ENCODE measurements at regions not wholly inside any gene's neighbourhood (a gene's known extent, or its start where the extent isn't known, plus 50 kb on each side); places are given as distances from the start of the nearest gene placed in this dataset.
A peak's percentile ranks its signal among the peaks of the same experiment; 100 is the strongest.

DNA sequence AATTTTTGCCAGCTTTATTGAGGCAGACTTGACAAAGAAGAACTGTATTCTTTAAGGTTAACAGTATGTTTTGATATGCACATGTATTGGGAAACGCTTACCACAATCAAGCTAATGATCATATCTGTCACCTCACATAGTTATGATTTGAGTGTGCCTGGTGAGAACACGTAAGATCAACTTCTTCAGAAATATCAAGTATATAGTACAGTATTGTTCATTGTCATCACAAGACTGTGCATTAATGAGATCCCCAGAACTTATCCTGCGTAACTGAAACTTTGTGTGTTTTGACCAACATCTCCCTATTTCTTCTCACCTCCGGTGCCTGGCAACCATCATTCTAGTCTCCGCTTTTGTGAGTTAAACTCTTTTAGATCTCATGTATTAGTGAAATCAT is 756.4 kb upstream of the EEF2KMT start:
- DNase-seq (ENCODE audit: low read depth) = no peak

DNA sequence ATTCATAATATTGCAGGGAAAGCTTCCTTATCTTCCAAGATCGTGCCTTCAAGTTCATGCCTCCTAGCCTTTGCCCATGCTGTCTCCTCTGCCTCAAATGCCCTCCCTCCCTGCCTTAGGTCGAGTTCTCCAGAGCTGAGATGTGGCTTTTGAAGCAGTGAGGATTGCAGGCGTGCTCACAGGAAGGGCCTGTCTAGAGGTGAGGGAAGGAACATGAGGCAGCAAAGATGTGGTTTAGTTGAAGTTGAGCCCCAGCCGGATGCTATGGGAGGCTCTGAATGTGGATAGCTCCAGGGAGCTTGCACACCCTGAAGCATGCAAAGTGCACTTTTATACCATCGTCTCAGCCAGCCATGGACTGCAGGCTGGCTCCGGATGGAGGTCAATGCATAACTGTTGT is 754.6 kb upstream of the EEF2KMT start:
- DNase-seq (ENCODE audit: low read depth) = peak; percentile 43

DNA sequence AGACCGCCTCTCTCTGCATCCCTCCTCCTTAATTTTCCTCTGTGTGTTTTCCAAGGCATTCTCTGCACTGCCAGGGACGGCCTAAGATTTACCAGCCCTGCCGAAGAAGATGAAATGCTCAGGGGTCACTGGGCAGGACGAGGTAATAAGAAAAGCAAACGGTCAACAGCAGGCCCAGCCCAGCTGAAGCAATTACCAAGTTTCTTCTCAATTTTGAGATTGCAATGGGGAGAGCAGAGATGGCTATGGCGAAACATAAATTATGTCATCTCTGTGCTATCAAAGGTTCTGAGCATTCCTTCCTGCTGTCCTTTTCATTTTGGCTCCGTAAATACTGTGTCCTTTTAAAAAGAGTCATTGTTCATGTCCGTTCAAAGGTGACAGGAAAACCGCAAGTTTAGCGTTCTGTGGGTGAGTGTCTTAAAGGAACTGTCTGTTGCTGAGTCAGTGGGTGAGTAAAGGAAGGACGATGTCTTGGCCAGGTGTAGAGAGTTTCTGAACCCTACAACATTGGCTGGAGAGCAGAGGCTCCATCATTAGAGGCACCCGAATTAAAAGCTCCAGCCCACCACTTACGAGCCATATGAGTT is 753.9 kb upstream of the EEF2KMT start:
- DNase-seq (ENCODE audit: low read depth) = peak; percentile 86

DNA sequence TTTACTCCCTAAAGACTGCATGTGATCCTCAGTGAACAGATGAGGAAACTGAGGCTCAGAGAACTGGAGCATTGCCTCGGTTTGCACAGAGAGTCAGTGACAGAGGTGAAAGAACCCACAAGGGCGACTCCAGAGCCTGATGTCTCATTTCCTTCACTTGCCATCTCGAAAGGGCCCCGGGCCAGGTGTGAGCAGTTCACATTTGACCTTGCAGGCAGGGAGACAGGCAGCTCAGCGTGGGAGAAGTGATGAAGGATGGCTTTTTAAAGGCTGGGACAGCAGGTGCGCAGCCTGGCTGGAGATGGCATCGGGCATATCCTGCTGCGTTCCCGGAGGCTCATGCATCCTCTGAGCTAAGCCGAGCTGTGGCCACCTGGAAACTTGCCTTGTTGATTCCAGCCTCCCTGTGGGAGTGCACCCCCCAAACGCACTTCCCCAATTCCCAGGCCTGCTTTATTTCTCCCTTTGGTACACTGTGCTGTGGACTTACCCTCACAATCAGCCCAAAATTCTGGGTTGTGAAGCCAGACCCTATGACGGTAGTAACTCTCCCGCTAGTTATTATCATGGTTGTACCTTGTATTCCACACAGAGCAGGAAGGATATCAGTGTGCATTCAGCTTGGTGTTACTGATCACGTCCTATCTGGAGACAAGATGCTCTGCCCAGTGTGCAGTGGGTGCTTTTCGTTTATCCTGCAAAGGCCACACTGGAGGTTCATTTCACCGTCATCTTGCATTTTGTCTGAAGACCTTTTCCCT is 753.2 kb upstream of the EEF2KMT start:
- DNase-seq (ENCODE audit: low read depth) = no peak

DNA sequence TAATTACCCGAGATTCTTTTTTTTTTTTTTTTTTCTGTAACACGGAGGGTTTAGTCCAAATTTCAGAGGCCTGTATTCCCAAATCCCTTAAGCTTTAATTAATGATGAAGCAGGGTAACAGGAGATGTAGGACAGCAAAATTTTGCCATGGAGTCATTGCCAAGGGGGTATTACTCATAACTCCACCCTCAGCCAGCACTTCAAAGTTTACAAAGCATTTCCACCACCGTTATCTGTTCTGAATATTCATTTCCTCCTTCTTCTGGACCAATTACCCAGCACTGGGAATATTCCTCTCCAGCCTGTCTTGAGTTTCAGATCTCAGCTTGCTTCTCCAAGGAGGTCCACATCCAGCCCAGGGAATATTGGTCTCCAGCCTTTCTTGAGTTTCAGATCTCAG is 747.5 kb upstream of the EEF2KMT start:
- peak; percentile 58 for DNase-seq (ENCODE audit: low read depth)

DNA sequence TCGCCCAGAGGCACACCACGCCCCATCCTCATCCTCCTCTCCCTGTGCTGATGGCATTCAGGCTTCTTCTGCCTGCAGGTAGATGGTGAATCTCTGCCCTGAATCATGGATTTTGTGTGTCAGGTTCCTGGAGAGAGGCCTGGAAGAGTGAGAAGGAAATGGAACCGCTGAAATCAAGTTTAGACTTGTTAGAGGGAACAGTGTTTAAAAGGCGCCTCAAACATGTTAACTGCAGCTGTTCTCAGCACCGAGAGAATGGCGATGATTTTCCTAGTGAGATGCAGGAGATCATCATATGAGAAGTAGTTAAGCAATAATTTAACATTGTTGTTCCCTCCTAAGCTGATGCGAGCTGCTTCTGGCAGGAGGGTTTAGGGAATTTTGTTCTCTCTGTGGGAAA is 744.4 kb upstream of the EEF2KMT start:
- DNase-seq (ENCODE audit: low read depth) = no peak

DNA sequence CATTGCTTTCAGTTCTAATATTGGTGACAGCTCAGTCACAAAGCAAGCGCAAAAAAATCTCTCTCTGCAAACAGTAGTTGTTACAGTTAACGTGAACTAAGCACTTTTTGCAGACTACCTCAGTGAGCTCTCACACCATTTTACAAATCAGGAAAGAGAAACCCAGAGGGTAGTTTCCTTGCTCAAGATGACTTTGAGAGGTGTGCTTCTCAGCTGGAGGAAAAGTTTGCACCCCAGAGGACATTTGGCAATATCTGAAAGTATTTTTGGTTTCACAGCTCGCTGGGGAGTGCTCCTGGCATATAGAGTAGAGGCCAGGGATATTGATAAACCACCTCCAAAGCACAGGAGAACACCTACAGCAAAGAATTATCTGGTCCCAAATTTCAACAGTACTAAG is 741.1 kb upstream of the EEF2KMT start:
- DNase-seq (ENCODE audit: low read depth) = no peak

DNA sequence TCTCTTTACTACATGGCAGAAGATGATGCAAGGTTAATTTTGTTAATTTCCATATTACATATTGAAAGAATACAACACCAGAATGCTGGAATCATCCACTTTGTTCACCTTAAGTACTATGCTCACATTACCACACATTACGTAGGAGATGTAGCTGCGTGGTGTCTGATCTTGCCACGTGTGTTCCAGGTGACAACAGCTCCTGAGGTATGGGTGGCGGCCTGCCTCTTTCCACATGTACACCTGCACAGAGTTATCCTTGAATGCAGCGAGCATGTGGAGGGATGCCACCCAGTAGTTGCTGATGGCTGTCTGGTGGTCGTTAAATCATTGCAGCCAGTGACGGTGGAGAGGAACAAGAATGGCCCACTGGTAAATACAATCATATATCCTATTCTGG is 740.5 kb upstream of the EEF2KMT start:
- DNase-seq (ENCODE audit: low read depth) = no peak

DNA sequence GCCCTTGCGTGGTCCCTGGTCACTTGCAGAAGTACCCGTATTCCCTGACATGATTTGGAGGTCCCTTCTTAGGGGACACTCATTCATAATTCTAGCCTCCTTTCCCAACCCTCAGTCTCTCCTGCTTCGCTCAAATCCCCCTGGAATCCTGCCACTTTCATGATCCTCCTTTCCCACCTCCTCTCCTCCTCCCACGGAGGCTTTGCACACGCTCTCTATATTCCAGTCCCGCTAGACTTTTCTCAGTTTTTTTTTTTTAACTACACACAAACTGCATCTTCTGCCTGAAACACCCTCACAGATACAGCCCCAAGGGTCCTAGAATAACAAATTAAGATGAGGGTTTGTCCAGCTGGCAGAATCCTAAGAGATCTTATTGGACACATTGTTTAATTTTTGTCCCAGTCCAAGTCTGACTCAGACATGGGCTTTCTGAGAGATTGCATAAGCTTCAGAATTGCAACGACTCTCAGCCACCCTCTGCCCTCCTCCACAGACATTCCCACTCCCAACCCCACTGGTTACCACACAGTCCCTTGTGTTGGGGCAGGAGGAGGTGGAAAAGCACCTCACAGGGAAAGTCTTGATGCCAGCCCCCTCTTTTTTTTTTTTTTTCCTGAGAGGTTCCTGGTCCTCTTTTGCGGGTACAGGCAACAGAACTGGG is 739.5 kb upstream of the EEF2KMT start:
- peak; percentile 37 for DNase-seq (ENCODE audit: low read depth)

DNA sequence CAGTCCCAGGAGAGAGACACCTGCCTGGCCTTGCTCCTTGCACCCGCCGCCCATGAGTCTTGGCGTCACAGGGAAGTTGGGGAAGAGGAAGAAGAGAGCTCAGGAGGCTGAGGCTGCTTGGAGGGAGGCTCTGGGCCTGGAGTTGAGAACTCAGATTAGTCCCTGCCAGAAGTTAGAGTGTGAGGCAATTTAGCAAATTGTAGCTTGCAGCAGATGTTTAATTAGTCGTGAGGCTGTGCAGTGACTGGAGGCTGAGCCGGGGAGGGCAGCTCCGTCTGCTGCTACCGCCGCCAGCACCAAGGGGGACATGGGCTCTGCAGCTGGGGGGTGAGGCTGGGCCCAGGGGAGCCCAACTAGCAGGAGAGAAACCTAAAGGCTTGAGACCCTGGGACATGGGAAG is 738.3 kb upstream of the EEF2KMT start:
- DNase-seq (ENCODE audit: low read depth) = no peak

DNA sequence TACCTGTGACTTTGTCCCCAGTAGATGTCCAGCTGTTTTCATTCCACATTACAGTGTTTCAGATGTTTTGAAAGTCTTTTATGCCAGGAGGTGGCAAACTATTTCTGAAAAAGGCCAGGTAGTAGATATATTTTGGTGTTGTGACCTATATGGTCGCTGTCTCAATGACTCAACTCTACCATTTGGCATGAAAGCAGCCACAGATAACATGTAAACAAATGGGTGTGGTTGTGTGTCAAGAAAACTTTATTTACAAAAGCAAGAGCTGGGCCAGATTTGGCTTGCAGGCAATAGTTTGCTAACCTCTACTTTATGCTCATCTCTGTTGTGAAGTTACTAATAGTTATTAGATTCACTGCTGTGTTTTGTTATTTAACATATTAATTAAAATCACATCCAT is 728.7 kb upstream of the EEF2KMT start:
- DNase-seq (ENCODE audit: low read depth) = no peak

DNA sequence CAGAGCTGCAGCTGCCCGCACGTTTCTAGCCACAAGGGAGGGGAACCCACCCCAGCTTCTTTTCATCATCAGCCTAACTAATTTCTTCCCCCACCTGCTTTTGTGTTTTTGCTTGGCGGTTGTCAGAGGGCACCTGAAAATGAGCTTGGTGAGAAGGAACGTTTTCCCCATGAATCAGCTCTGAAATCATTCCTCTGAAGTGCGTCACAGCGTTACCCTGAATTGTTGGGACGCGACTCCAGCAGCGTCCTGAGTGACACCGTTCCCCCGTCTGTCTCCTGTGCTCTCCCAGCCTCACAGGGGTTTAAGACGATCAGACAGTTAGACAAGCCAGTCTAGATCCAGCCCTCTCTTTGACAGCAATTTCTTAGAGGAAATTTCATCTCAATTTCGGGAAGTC is 722.9 kb upstream of the EEF2KMT start:
- DNase-seq (ENCODE audit: low read depth) = peak; percentile 83

DNA sequence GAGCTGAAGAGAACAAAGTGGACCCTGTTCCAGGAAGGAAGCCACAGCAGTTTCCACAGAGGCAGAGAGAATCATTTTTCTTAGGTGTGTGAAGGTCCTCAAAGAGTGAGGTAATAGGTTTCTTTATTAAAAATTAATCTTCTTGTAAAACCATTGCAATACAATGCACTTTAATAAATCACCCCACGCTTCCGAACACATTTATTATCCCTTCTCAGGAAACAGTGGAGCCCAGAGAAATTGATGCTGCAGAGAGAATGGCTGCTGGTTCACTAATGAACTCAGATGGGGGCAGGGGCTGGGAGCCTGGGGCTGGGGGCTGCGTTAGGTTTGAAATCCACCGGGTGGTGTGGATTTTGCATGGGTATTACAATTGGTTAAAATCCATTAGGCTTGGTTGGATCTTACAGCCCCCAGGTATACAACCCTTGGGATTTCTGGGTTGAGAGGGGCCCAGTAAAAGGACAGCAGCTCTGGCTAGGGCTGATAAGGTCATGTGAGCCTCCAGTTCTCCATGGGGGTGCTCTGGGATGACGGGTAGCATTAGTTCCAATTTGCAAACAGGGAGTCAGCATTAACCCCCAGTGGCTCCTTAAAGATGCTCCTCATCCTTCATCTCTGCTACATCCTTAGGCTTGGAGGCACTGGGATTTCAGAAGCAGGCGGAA is 718.1 kb upstream of the EEF2KMT start:
- no peak for DNase-seq (ENCODE audit: low read depth)

DNA sequence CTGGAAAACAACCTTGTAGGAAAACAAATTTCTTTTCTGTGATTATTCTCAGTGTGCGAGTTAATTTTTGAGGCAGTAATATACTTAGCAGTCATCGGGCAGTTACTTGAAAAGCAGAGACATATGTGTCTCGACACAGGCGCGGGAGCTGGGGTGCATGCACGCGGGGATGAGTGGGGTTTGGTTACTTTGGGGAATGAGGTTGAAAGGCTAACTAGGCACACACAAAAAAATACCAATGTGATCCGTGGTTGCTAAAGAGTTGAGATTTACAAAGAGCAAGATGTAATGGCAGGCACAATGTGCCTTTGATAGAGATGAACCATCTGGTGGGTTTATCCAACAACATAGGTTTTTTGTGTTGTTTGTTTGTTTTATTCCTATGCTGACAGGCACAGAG is 703.8 kb upstream of the EEF2KMT start:
- DNase-seq (ENCODE audit: low read depth) = no peak

DNA sequence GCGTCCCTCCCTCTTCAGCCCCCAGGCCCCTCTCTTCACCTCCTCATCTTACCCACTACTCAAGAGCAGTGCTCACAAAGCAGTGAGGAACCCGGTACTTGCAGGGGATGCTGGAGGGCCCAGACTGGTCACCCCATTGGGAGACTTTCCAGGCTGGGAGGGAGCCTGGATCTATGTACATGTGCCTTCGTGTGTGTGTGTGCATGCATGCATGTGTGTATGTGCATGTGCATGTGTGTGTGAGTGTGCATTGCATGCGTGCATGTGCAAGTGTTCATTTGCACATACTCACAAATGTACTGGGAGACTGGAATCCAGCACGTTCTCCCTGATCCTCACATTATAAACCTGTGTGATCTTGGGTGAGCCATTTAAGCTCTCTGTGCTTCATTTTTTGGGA is 696.0 kb upstream of the EEF2KMT start:
- DNase-seq (ENCODE audit: low read depth) = no peak

DNA sequence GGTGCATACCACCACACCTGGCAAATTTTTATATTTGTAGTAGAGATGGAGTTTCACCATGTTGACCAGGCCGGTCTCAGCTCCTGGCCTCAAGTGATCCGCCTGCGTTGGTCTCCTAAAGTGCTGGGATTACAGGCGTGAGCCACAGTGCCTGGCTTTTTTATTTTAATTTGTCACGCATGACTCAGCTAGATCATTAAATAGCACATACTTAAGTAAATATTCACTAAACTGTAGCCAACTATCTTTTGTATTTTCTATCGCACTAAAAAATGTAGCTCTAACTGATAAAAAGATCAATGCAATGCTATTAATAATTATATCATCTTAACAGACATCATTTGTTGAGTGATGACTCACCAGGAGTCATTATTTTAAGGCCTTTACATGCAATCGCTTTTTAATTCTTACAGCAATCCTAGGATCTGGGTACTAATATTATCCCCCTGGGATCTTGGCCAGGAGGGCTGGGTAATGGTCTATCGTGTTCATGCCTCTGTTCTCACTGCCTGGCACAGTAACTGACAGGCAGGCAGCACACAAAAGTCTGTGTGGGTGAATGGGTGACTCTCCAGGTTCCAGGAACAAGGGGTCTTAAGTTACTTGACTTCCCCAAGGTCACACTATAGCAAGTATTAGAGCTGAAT is 693.5 kb upstream of the EEF2KMT start:
- DNase-seq (ENCODE audit: low read depth) = peak; percentile 64

DNA sequence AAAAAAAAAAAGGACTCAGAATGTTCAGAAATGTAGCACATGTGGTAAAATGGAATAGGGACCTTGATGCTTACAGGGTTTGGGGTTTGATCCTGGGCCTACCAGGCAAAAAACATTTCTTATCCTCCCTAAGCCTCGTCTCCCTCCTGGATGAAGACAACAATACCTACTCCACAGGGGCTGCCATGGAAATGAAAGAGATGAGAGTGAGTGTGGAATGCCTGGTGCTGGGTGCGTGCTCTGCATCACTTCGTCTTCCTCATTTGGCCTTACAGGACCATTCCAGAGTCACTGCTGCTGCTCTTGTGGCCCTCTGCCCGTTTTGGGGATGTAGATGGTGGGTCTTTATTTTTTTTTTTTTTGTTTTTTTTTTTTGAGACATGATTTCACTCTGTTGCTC is 692.9 kb upstream of the EEF2KMT start:
- no peak for DNase-seq (ENCODE audit: low read depth)

DNA sequence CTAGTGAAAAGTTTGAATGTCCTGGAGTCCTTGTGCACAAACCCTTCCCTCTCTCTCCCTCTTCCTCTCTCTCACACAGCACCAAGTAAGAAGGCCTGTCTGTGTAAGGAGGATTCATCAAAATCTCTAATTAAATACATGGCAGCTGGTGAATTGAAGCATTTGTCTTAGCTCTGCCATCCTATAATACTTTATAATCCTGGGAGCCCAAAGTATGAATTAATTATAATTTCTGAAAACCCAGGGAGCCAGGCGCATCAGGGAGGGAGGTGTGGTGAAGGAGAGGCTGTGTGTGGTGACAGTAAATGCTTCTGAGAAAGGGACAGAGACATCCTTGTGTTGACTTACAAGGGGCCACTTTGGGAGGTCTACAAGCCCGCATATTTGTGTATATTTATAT is 691.4 kb upstream of the EEF2KMT start:
- no peak for DNase-seq (ENCODE audit: low read depth)

DNA sequence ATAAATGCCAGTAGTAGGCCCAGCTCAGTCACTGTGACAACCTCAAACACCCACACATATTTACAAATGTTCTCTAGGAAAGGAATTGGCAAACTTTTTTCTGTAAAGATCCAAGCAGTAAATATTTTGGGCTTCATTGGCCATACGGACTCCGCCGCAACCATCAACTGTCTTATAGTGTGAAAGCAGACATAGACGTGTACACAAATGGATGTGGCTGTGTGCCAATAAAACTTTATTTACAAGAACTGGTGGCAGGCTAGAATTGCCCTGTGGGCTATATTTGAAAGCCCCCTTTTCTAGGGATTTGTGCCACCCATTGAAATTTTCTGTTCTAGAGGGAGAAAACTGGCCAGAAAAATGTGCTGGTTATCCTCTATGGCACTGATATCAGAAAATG is 683.8 kb upstream of the EEF2KMT start:
- no peak for DNase-seq (ENCODE audit: low read depth)

DNA sequence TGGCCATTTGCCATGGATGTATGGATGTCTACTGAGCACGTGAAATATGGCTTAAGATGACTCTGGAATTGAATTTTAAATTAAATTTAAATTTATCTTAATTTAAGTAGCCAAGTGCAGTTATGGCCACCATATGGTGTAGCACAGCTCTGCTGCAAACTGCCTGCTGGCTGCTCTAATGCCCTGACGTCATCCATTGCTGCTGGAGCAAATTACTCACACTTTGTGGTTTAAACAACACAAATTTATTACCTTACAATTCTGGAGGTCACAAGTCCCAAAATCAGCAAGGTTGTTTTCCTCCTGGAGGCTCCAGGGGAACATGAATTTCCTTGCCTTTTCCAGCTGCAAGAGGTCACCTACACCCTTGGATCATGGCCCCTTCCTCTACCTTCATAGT is 679.3 kb upstream of the EEF2KMT start:
- DNase-seq (ENCODE audit: low read depth) = peak; percentile 59

DNA sequence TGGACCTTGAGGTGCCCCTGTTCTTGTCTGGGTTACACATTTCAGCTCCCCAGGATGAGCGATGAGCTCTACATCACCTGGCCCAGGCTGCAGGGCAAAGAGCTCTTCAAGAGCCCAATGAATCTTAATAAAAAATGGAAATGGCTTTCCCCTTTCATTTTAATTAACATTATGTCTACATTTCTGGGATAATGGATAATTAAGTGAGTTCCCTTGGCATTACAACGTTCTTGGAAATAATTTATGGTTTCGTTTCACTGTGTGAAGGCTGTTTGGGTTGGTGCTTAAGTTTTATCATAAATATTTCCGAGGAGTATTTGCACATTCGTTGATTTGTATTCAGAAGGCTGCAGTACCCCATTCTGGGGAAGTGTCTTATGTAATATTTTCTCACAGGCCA is 678.3 kb upstream of the EEF2KMT start:
- no peak for DNase-seq (ENCODE audit: low read depth)

DNA sequence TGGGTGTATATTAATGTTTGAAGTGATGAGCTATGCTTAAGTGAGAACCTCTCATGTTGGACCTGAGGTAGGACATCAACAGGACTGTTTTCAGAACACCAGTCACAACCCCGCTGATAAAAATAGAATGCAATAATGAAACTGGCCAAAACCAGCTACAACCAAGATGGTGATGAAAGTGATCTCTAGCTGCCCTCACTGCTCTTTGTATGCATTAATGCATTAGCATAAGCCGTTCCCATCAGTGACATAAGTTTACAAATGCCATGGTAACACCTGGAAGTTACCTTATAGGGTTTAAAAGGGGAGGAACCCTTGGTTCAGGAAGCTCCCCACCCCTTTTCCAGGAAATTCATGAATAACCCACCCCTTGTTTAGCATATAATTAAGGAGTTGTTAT is 672.5 kb upstream of the EEF2KMT start:
- no peak for DNase-seq (ENCODE audit: low read depth)

Data from M059J (cell line).